GM12878 (cell line): ENCODE measurements at regions not wholly inside any gene's neighbourhood (a gene's known extent, or its start where the extent isn't known, plus 50 kb on each side); places are given as distances from the start of the nearest gene placed in this dataset.

Experiments
- ATAC-seq: fragments of 200-7000 bp; cut with Tn5 transposase; 3 replicates; pipeline ENCODE4 v1.9.1; 2020; ENCODE audit warnings: mild to moderate bottlenecking, moderate library complexity
- BruUV-seq: library from RNA; stranded (reverse); fragments of 400-500 nt; replicated peaks from 2 replicates; lab custom pipeline; 2021; lab: Mats Ljungman, UMichigan
- CTCF ChIA-PET: fragments of 300-600 bp; sonication (Branson Sonifier 250); formaldehyde crosslinking; extraction: SDS; loops from one replicate; lab custom pipeline; 2021; ENCODE audit warnings: inconsistent platforms; lab: Yijun Ruan, JAX
- POLR2A ChIA-PET: fragments of 350-600 bp; formaldehyde crosslinking; extraction: SDS; loops from one replicate; lab custom pipeline; 2021; ENCODE audit warnings: inconsistent platforms; lab: Charles Lee
- RAD21 ChIA-PET: fragments of 300-600 bp; sonication (Branson Sonifier 250); formaldehyde crosslinking; loops from one replicate; lab custom pipeline; 2023; ENCODE audit warnings: antibody characterized with exemption; ENCODE audit not compliant: unreplicated experiment; lab: Charles Lee
- SMC1A ChIA-PET: fragments of 300-600 bp; sonication (Branson Sonifier 250); formaldehyde crosslinking; loops from one replicate; lab custom pipeline; 2023; ENCODE audit not compliant: unreplicated experiment, uncharacterized antibody; lab: Charles Lee
- DNase-seq: peaks from one replicate; pipeline ENCODE4 v3.0.0-alpha.2; 2011; ENCODE audit warnings: low read depth, low spot score
- FAIRE-seq: peaks from 3 replicates; lab custom pipeline; 2011; peaks lifted over from hg19 to GRCh38; lab: Jason Lieb, UNC
- H2AFZ ChIP-seq: 2 replicates; pipeline ENCODE4 v1.6.0; 2011; ENCODE audit warnings: low read depth, low read length, control low read depth; ENCODE audit not compliant: control insufficient read depth
- H3K27ac ChIP-seq: 2 replicates; pipeline ENCODE4 v1.5.1; 2011; ENCODE audit warnings: control low read depth; ENCODE audit not compliant: control insufficient read depth, insufficient read depth
- H3K27me3 ChIP-seq, 2 experiments: replicated peaks in 1 of 2; 2 replicates each; pipeline versions ENCODE4 v1.6.0 to v1.6.1; 2011; ENCODE audit warnings: low read length in 1 of 2; ENCODE audit not compliant: control insufficient read depth in 2 of 2, insufficient read depth in 2 of 2
- H3K36me3 ChIP-seq, 2 experiments: 2 replicates each; pipeline ENCODE4 v1.5.1; 2011; ENCODE audit warnings: low read length in 1 of 2; ENCODE audit not compliant: control insufficient read depth in 2 of 2, insufficient read depth in 2 of 2
- H3K4me1 ChIP-seq: 2 replicates; pipeline ENCODE4 v1.6.1; 2011; ENCODE audit warnings: mild to moderate bottlenecking, low read length, moderate library complexity, mixed read lengths; ENCODE audit not compliant: control insufficient read depth, insufficient read depth
- H3K4me2 ChIP-seq: 2 replicates; pipeline ENCODE4 v1.6.0; 2011; ENCODE audit warnings: control low read depth; ENCODE audit not compliant: control insufficient read depth, insufficient read depth
- H3K4me3 ChIP-seq: fragments of 200-600 bp; sonication (generic); 2 replicates; pipeline ENCODE4 v1.5.1; 2016
- H3K79me2 ChIP-seq: 2 replicates; pipeline ENCODE4 v1.6.0; 2011; ENCODE audit warnings: low read length; ENCODE audit not compliant: control insufficient read depth, insufficient read depth
- H3K9ac ChIP-seq: 2 replicates; pipeline ENCODE4 v1.8.0; 2011; ENCODE audit warnings: low read length, control low read depth, mixed read lengths; ENCODE audit not compliant: control insufficient read depth, insufficient read depth
- H3K9me3 ChIP-seq: replicated peaks from 3 replicates; pipeline ENCODE4 v1.5.1; 2011; ENCODE audit warnings: mild to moderate bottlenecking, low read length; ENCODE audit not compliant: control insufficient read depth, insufficient read depth
- H4K20me1 ChIP-seq: 2 replicates; pipeline ENCODE4 v1.6.0; 2011; ENCODE audit not compliant: control insufficient read depth, insufficient read depth
- CBX3 ChIP-seq: fragments of 200-600 bp; sonication (generic); IDR thresholded peaks from 2 replicates; pipeline ENCODE4 v1.6.1; 2016; ENCODE audit warnings: low read depth, borderline replicate concordance
- LARP7 ChIP-seq: fragments of 450-650 bp; IDR thresholded peaks from 2 replicates; pipeline ENCODE4 v1.6.1; 2017; ENCODE audit warnings: mild to moderate bottlenecking
- NFXL1 ChIP-seq: fragments of 450-650 bp; IDR thresholded peaks from 2 replicates; pipeline ENCODE4 v1.6.1; 2017; ENCODE audit warnings: antibody characterized with exemption, mild to moderate bottlenecking, borderline replicate concordance
- SMC3 ChIP-seq: IDR thresholded peaks from 2 replicates; pipeline ENCODE4 v1.6.1; 2011; ENCODE audit warnings: low read length, improper control_type of control experiment, borderline replicate concordance
- SRF ChIP-seq, 2 experiments: IDR thresholded peaks; 2 replicates each; pipeline ENCODE4 v1.6.1; 2011; ENCODE audit warnings: low read depth in 2 of 2, low read length in 2 of 2, mild to moderate bottlenecking in 1 of 2, moderate library complexity in 1 of 2
- TCF12 ChIP-seq: IDR thresholded peaks from 2 replicates; pipeline ENCODE4 v1.6.1; 2011; ENCODE audit warnings: low read depth, mild to moderate bottlenecking, low read length
- USF2 ChIP-seq: IDR thresholded peaks from 2 replicates; pipeline ENCODE4 v1.6.1; 2011; ENCODE audit warnings: low read depth, low read length, improper control_type of control experiment, borderline replicate concordance
- WGBS: methylation state at CpG from one replicate; pipeline ENCODE4 v1.1.6; 2016; ENCODE audit warnings: low lambda C conversion rate; ENCODE audit not compliant: insufficient replicate concordance, insufficient coverage; ENCODE audit errors: missing lambda C conversion rate; 5-methylcytosine and 5-hydroxymethylcytosine counted together
- in situ Hi-C: fragments of 300-500 bp; cut with MboI; formaldehyde crosslinking; loops from 9 replicates; pipeline ENCODE4 v1.14.3; 2018; ENCODE audit warnings: mixed read lengths
- intact Hi-C: fragments of 100-400 bp; cut with micrococcal nuclease; formaldehyde crosslinking; loops from one replicate; pipeline ENCODE4 v1.14.2; 2022; ENCODE audit not compliant: unreplicated experiment
- TF ChIP-seq, protein P1 (sequence below): fragments of 150-350 bp; IDR thresholded peaks from 2 replicates; pipeline ENCODE4 v1.6.1; 2016; ENCODE audit warnings: low read depth, low read length

- WGBS, result 25% methylated on average over 3 of the region's 3 CpGs
- Histone ChIP-seq H2AFZ (no peak overlapping the region), H4K20me1 (no peaks in the 10 kb centered on the region), H3K4me2 (no peak overlapping the region), H3K4me1 (no peaks in the 10 kb centered on the region), H3K36me3 (no peaks in the 10 kb centered on the region), H3K79me2 (no peaks in the 10 kb centered on the region), H3K4me3 (no peak overlapping the region), H3K27me3 (0 out of 4 replicates have a peak, but pooled peaks cover 0 to 2% of the 10 kb centered on the region in 2 experiments), H3K9me3 (no peaks in the 10 kb centered on the region), H3K27ac (no peak overlapping the region), H3K9ac (no peak overlapping the region)
- TF ChIP-seq, protein P1, sequence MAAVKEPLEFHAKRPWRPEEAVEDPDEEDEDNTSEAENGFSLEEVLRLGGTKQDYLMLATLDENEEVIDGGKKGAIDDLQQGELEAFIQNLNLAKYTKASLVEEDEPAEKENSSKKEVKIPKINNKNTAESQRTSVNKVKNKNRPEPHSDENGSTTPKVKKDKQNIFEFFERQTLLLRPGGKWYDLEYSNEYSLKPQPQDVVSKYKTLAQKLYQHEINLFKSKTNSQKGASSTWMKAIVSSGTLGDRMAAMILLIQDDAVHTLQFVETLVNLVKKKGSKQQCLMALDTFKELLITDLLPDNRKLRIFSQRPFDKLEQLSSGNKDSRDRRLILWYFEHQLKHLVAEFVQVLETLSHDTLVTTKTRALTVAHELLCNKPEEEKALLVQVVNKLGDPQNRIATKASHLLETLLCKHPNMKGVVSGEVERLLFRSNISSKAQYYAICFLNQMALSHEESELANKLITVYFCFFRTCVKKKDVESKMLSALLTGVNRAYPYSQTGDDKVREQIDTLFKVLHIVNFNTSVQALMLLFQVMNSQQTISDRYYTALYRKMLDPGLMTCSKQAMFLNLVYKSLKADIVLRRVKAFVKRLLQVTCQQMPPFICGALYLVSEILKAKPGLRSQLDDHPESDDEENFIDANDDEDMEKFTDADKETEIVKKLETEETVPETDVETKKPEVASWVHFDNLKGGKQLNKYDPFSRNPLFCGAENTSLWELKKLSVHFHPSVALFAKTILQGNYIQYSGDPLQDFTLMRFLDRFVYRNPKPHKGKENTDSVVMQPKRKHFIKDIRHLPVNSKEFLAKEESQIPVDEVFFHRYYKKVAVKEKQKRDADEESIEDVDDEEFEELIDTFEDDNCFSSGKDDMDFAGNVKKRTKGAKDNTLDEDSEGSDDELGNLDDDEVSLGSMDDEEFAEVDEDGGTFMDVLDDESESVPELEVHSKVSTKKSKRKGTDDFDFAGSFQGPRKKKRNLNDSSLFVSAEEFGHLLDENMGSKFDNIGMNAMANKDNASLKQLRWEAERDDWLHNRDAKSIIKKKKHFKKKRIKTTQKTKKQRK, result no peak
- TF ChIP-seq SMC3, result no peak
- TF ChIP-seq NFXL1, result no peak
- TF ChIP-seq LARP7, result no peak
- TF ChIP-seq TCF12, result no peak
- no peak for TF ChIP-seq USF2
- no peak for TF ChIP-seq SRF (IDR thresholded peaks at IDR 0.05; ENCODE audit: low read depth in 2 of 2, low read length in 2 of 2)
- no peak for TF ChIP-seq CBX3
- no peak for FAIRE-seq
- in situ Hi-C loops, result no loop called here
- POLR2A ChIA-PET, result no interaction called here
- intact Hi-C loops, result no loop called here
- CTCF ChIA-PET, result no interaction called here
- ATAC-seq, result no peak
- RAD21 ChIA-PET, result no interaction called here
- BruUV-seq, result no TSS peak
- SMC1A ChIA-PET, result no interaction called here
- no peak for DNase-seq
Observed at GRCh38 chr1:162964901-162965300, 103.9 kb upstream of the CCDC190 start.
